SU-DHL-6 (cell line): ENCODE measurements at regions not wholly inside any gene's neighbourhood (a gene's known extent, or its start where the extent isn't known, plus 50 kb on each side); places are given as distances from the start of the nearest gene placed in this dataset.
"Not testable (repeated sequence)": the region's sequence is repeated elsewhere in the genome, so short reads cannot be mapped to it uniquely, and the experiment has no call there.

ENCODE experiments used
- H2AFZ ChIP-seq: fragments of 200-600 bp; sonication (generic); 2 replicates; pipeline ENCODE4 v1.6.1; 2014; ENCODE audit warnings: low read depth, mild to moderate bottlenecking, moderate library complexity, mixed read lengths, antibody characterized with exemption, low read length; ENCODE audit not compliant: severe bottlenecking
- H3F3A ChIP-seq: fragments of 200-600 bp; shearing (Covaris generic); 2 replicates; pipeline ENCODE4 v1.6.0; 2016; ENCODE audit warnings: antibody characterized with exemption, mild to moderate bottlenecking; ENCODE audit not compliant: insufficient read depth
- H3K27ac ChIP-seq: fragments of 200-600 bp; sonication (generic); 2 replicates; pipeline ENCODE4 v1.5.1; 2016; ENCODE audit warnings: low read depth, mild to moderate bottlenecking, low read length, moderate library complexity, mixed read lengths
- H3K27me3 ChIP-seq: fragments of 200-600 bp; sonication (generic), shearing (Covaris generic); 2 replicates; pipeline ENCODE4 v1.6.0; 2014; ENCODE audit warnings: mild to moderate bottlenecking, low read length
- H3K36me3 ChIP-seq: fragments of 200-600 bp; sonication (generic); 2 replicates; pipeline ENCODE4 v1.6.1; 2014; ENCODE audit warnings: mild to moderate bottlenecking, low read length, mixed read lengths
- H3K4me2 ChIP-seq: fragments of 300-600, 200-600 bp; shearing (Covaris generic), sonication (generic); 2 replicates; pipeline ENCODE4 v1.6.0; 2014; ENCODE audit warnings: low read length, low read depth, mild to moderate bottlenecking; ENCODE audit not compliant: poor library complexity, severe bottlenecking
- H3K4me3 ChIP-seq: fragments of 200-600 bp; sonication (generic); 2 replicates; pipeline ENCODE4 v1.5.1; 2014; ENCODE audit warnings: antibody characterized with exemption, low read length, mild to moderate bottlenecking, mixed read lengths; ENCODE audit not compliant: insufficient read depth, poor library complexity, severe bottlenecking
- H3K79me2 ChIP-seq: fragments of 200-600 bp; sonication (generic); 2 replicates; pipeline ENCODE4 v1.6.1; 2014; ENCODE audit warnings: mild to moderate bottlenecking, low read length, moderate library complexity; ENCODE audit not compliant: insufficient read depth
- H3K9ac ChIP-seq: fragments of 200-600 bp; sonication (generic); 2 replicates; pipeline ENCODE4 v1.7.0; 2014; ENCODE audit warnings: mild to moderate bottlenecking, low read length
- H3K9me2 ChIP-seq: fragments of 200-600 bp; sonication (generic); replicated peaks from 2 replicates; pipeline ENCODE4 v1.6.1; 2014; ENCODE audit warnings: low read length; ENCODE audit not compliant: insufficient read depth
- H3K9me3 ChIP-seq: fragments of 200-600 bp; sonication (generic); 2 replicates; pipeline ENCODE4 v1.6.1; 2014; ENCODE audit warnings: low read length, mixed read lengths; ENCODE audit not compliant: insufficient read depth
- H4K20me1 ChIP-seq: fragments of 200-600 bp; sonication (generic); 2 replicates; pipeline ENCODE4 v1.6.1; 2014; ENCODE audit warnings: low read depth, mild to moderate bottlenecking, antibody characterized with exemption, low read length, moderate library complexity, mixed read lengths
- EZH2phosphoT487 ChIP-seq: fragments of 200-600 bp; sonication (generic), shearing (Covaris generic); conservative IDR thresholded peaks from 2 replicates; pipeline ENCODE4 v1.6.1; 2018; ENCODE audit warnings: mild to moderate bottlenecking, antibody characterized with exemption, low read length, moderate library complexity, mixed read lengths
- TF ChIP-seq, protein P1 (sequence below): fragments of 200-600 bp; sonication (generic); IDR thresholded peaks from one replicate; pipeline ENCODE4 v1.5.1; 2017; ENCODE audit warnings: antibody characterized with exemption, mild to moderate bottlenecking, low read length, moderate library complexity; ENCODE audit not compliant: insufficient read depth, poor library complexity, severe bottlenecking

DNA sequence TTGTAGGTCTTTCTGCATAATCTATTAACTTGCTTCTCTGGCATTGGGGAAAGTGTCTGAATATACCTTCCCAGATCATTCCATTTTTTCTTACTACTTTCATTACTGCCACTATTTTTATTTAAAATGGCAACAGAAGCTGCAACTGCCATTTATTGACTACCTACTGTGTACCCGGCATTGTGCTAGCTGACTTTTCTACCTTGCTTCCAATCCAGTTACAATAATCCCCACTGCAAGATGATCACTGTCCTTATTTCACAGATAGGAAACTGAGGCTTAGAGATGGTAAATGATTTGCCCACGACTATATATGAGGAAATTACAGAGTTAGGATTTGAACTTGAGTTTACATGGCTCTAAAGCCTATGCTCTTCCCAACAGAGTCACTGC is 129.0 kb downstream of the MAP3K7 start:
- H3K36me3 ChIP-seq = no peaks in the 10 kb centered on the region
- H3K9ac ChIP-seq = no peak overlapping the region
- H3K9me2 ChIP-seq = no peaks in the 10 kb centered on the region
- H3K79me2 ChIP-seq = no peaks in the 10 kb centered on the region
- TF ChIP-seq EZH2phosphoT487 = no peak
- TF ChIP-seq, protein P1, sequence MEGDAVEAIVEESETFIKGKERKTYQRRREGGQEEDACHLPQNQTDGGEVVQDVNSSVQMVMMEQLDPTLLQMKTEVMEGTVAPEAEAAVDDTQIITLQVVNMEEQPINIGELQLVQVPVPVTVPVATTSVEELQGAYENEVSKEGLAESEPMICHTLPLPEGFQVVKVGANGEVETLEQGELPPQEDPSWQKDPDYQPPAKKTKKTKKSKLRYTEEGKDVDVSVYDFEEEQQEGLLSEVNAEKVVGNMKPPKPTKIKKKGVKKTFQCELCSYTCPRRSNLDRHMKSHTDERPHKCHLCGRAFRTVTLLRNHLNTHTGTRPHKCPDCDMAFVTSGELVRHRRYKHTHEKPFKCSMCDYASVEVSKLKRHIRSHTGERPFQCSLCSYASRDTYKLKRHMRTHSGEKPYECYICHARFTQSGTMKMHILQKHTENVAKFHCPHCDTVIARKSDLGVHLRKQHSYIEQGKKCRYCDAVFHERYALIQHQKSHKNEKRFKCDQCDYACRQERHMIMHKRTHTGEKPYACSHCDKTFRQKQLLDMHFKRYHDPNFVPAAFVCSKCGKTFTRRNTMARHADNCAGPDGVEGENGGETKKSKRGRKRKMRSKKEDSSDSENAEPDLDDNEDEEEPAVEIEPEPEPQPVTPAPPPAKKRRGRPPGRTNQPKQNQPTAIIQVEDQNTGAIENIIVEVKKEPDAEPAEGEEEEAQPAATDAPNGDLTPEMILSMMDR = no peak
- no peak overlapping the region for H2AFZ ChIP-seq
- H3K27me3 ChIP-seq = no peaks in the 10 kb centered on the region
- H3F3A ChIP-seq = no peaks in the 10 kb centered on the region
- H3K9me3 ChIP-seq = no peaks in the 10 kb centered on the region
- no peak overlapping the region for H3K27ac ChIP-seq
- H3K4me2 ChIP-seq = no peak overlapping the region
- H3K4me3 ChIP-seq = no peak overlapping the region
- H4K20me1 ChIP-seq = no peaks in the 10 kb centered on the region

DNA sequence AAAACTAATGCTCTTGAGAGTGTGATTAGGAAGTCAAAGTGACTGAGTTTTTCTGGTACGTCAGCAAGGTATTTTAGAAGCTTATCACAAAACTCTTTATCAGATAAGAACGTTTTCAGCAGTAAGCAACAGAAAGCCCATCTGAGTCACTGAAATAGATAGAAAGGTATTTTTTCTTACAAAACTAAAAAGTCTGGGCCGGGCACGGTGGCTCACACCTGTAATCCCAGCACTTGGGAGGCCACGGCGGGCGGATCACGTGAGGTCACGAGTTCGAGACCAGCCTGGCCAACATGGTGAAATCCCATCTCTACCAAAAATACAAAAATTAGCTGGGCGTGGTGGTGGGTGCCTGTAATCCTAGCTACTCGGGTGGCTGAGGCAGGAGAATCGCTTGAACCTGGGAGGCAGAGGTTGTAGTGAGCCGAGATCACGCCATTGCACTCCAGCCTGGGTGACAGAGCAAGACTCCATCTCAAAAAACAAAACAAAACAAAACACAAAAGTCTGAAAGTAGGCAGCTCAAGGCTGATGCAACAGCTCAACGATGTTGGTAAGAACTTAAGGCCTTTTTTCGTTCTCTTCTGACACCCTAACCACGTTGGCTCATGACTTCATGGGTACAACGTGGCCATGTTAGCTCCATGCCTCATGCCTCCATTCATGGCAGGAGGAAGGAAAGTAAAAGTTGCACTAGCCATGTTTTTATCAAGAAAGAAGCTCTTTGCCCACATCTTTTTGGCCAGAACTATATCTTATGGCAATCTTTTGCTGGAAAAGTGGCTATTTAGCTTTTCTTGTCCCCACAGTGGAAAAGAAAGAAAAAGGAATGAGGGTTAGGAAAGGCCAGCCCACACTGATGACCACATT is 129.6 kb downstream of the MAP3K7 start:
- not testable (repeated sequence) for H3K27me3 ChIP-seq, H3K27ac ChIP-seq, H4K20me1 ChIP-seq, H3K9me2 ChIP-seq, H3K9ac ChIP-seq, H3K36me3 ChIP-seq, H3K79me2 ChIP-seq, H3K9me3 ChIP-seq, H2AFZ ChIP-seq, H3K4me2 ChIP-seq, H3K4me3 ChIP-seq, H3F3A ChIP-seq

DNA sequence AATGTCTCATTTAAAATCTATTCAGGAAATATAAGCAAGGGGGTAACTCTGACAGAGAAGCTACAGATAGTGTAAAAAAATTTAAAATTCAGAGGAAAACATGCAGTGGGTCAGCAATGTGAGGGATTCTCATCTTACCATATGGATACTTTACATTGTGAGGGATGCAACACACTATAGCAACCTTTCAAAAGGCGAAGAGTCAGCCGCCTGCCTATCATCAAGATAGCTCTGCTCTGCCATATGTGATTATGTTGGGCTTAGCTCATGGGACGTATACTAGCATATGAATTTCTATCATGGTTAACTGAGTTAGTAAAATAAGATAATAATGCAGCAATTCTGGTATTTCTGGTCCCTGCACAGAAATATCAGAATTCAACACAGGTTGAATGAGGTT is 130.9 kb downstream of the MAP3K7 start:
- H3K79me2 ChIP-seq = no peaks in the 10 kb centered on the region
- no peaks in the 10 kb centered on the region for H4K20me1 ChIP-seq
- H3K4me3 ChIP-seq = no peak overlapping the region
- no peaks in the 10 kb centered on the region for H3K36me3 ChIP-seq
- H3K4me2 ChIP-seq = no peak overlapping the region
- no peaks in the 10 kb centered on the region for H3K9me3 ChIP-seq
- no peak for TF ChIP-seq EZH2phosphoT487
- TF ChIP-seq, protein P1 = no peak
- no peaks in the 10 kb centered on the region for H3K27me3 ChIP-seq
- no peaks in the 10 kb centered on the region for H3K9me2 ChIP-seq
- no peak overlapping the region for H3K27ac ChIP-seq
- H3K9ac ChIP-seq = no peak overlapping the region
- no peak overlapping the region for H2AFZ ChIP-seq
- H3F3A ChIP-seq = no peaks in the 10 kb centered on the region

DNA sequence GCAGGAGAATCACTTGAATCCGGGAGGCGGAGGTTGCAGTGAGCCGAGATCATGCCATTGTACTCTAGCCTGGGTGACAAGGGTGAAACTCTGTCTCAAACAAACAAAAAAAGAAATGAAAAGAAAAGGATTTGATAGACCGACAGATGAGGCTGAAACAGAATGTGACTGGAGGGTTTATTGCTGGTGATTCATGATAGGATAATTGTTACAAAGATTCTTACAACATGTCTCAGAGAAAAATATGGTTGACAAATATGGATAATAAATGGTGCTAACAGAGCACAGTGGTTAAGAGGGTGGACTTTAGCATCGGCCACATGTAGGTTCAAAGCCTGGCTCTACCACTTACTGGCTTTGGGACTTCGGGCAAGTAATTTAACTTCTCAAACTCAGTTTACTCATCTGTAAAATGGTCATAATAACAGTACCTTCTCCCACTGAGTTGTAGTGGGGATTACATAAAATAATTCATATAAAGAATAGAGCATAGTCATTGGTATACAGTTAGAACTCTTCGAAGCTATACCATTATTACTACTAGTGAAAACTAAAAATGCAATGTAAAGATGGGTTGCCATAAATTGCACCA is 131.9 kb downstream of the MAP3K7 start:
- no peaks in the 10 kb centered on the region for H3F3A ChIP-seq
- H3K79me2 ChIP-seq = no peaks in the 10 kb centered on the region
- H3K9me2 ChIP-seq = no peaks in the 10 kb centered on the region
- no peak overlapping the region for H3K4me3 ChIP-seq
- H4K20me1 ChIP-seq = no peaks in the 10 kb centered on the region
- TF ChIP-seq EZH2phosphoT487 = no peak
- TF ChIP-seq, protein P1 = no peak
- H3K27ac ChIP-seq = no peak overlapping the region
- H3K9ac ChIP-seq = no peak overlapping the region
- H2AFZ ChIP-seq = no peak overlapping the region
- no peak overlapping the region for H3K4me2 ChIP-seq
- no peaks in the 10 kb centered on the region for H3K27me3 ChIP-seq
- H3K36me3 ChIP-seq = no peaks in the 10 kb centered on the region
- no peaks in the 10 kb centered on the region for H3K9me3 ChIP-seq
